ENCODE measurements at regions not wholly inside any gene's neighbourhood (a gene's known extent, or its start where the extent isn't known, plus 50 kb on each side); places are given as distances from the start of the nearest gene placed in this dataset.
A peak's percentile ranks its signal among the peaks of the same experiment; 100 is the strongest.

- H3K4me1 Mint-ChIP-seq (ENCODE audit: low read depth): peaks cover 17% of the 10 kb centered on the region
- H3K9me3 Mint-ChIP-seq (ENCODE audit: insufficient read depth): no peaks in the 10 kb centered on the region
- H3K27ac Mint-ChIP-seq: no peak overlapping the region
- DNase-seq: no peak
- no peaks in the 10 kb centered on the region for H3K36me3 Mint-ChIP-seq (ENCODE audit: low read depth)
- CTCF ChIA-PET: no interaction called here
- no peak overlapping the region for H3K4me3 Mint-ChIP-seq
- no peaks in the 10 kb centered on the region for H3K27me3 Mint-ChIP-seq (ENCODE audit: low read depth)
- ATAC-seq: no peak
- POLR2A ChIA-PET: interaction anchor here (0.5 kb wide), 1 partner anchor 523 kb away, joined by 3 read pairs; no protein-coding TSS in a partner anchor
Measured at GRCh38 chr6:105594821-105595220, 191.9 kb upstream of the PREP start.

GRCh38 chr6:105593805-105594671 is 191.2 kb upstream of the PREP start:
- no peaks in the 10 kb centered on the region for H3K27me3 Mint-ChIP-seq (ENCODE audit: low read depth)
- no peak overlapping the region for H3K27ac Mint-ChIP-seq
- ChIA-PET POLR2A (interaction anchor here (0.5 kb wide), 1 partner anchor 524 kb away, joined by 3 read pairs; no protein-coding TSS in a partner anchor), CTCF (no interaction called here)
- no peak overlapping the region for H3K4me3 Mint-ChIP-seq
- H3K9me3 Mint-ChIP-seq (ENCODE audit: insufficient read depth): no peaks in the 10 kb centered on the region
- no peaks in the 10 kb centered on the region for H3K36me3 Mint-ChIP-seq (ENCODE audit: low read depth)
- H3K4me1 Mint-ChIP-seq (ENCODE audit: low read depth): peaks cover 20% of the 10 kb centered on the region
- DNase-seq (no peak), ATAC-seq (no peak)

DNA sequence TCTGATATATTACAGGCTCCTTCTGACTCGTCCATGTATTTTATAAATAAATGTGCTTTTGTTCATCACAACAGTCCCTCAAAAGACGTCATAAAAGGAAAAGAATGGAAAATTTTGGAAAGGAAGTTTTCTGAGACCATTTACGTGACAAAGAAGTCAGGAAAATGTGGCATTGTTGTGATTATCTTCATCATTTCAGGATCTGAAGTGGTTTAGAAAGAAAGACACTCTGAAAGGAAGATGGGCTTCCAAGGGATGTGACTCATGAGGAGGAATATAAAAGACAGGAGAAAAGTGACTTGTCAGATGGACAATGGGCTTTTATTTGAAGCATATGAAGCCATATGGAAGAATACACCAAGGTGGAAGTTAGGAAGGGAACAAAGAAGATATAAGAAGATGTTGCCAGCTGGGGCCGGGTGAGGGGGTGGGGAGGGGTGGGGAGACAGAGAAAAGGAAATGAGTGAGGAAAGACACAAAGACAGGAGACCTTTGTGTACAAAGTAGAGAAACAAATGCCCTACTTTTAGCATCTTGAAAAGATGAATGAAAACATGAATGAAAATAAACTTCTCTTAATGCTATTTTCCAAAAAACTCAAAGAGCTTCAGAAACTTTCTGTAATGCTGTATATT is 190.3 kb upstream of the PREP start:
- ChIA-PET POLR2A (no interaction called here), CTCF (no interaction called here)
- H3K27me3 Mint-ChIP-seq (ENCODE audit: low read depth): no peaks in the 10 kb centered on the region
- H3K4me1 Mint-ChIP-seq (ENCODE audit: low read depth): peaks cover 29% of the 10 kb centered on the region
- H3K36me3 Mint-ChIP-seq (ENCODE audit: low read depth): no peaks in the 10 kb centered on the region
- peaks cover 5% of the 10 kb centered on the region for H3K9me3 Mint-ChIP-seq (ENCODE audit: insufficient read depth)
- no peak overlapping the region for H3K4me3 Mint-ChIP-seq
- H3K27ac Mint-ChIP-seq: no peak overlapping the region
- ATAC-seq: no peak
- DNase-seq: no peak

GRCh38 chr6:105592329-105592728 is 189.4 kb upstream of the PREP start:
- ChIA-PET CTCF (interaction anchor here (1.2 kb wide), 1 partner anchor 54 kb away, joined by 3 read pairs; no protein-coding TSS in a partner anchor), POLR2A (interaction anchor here (2.0 kb wide), 1 partner anchor 55 kb away, joined by 8 read pairs; no protein-coding TSS in a partner anchor)
- Mint-ChIP-seq H3K4me3 (no peak overlapping the region), H3K27me3 (ENCODE audit: low read depth) (no peaks in the 10 kb centered on the region), H3K27ac (no peak overlapping the region), H3K9me3 (ENCODE audit: insufficient read depth) (peaks cover 5% of the 10 kb centered on the region), H3K4me1 (ENCODE audit: low read depth) (peaks cover 37% of the 10 kb centered on the region), H3K36me3 (ENCODE audit: low read depth) (no peaks in the 10 kb centered on the region)
- ATAC-seq: no peak
- no peak for DNase-seq

GRCh38 chr6:105591053-105591452 is 188.2 kb upstream of the PREP start:
- Mint-ChIP-seq H3K9me3 (ENCODE audit: insufficient read depth) (peaks cover 5% of the 10 kb centered on the region), H3K36me3 (ENCODE audit: low read depth) (no peaks in the 10 kb centered on the region), H3K27ac (no peak overlapping the region), H3K4me3 (no peak overlapping the region), H3K27me3 (ENCODE audit: low read depth) (no peaks in the 10 kb centered on the region), H3K4me1 (ENCODE audit: low read depth) (peaks cover 40% of the 10 kb centered on the region)
- DNase-seq: no peak
- POLR2A ChIA-PET: interaction anchor here (2.0 kb wide), 1 partner anchor 56 kb away, joined by 8 read pairs; no protein-coding TSS in a partner anchor
- CTCF ChIA-PET: interaction anchor here (1.2 kb wide), 1 partner anchor 56 kb away, joined by 3 read pairs; no protein-coding TSS in a partner anchor
- ATAC-seq: peak; percentile 67

- peaks cover 38% of the 10 kb centered on the region for H3K4me1 Mint-ChIP-seq (ENCODE audit: low read depth)
Measured at GRCh38 chr6:105588123-105588710, 185.3 kb upstream of the PREP start.

DNA sequence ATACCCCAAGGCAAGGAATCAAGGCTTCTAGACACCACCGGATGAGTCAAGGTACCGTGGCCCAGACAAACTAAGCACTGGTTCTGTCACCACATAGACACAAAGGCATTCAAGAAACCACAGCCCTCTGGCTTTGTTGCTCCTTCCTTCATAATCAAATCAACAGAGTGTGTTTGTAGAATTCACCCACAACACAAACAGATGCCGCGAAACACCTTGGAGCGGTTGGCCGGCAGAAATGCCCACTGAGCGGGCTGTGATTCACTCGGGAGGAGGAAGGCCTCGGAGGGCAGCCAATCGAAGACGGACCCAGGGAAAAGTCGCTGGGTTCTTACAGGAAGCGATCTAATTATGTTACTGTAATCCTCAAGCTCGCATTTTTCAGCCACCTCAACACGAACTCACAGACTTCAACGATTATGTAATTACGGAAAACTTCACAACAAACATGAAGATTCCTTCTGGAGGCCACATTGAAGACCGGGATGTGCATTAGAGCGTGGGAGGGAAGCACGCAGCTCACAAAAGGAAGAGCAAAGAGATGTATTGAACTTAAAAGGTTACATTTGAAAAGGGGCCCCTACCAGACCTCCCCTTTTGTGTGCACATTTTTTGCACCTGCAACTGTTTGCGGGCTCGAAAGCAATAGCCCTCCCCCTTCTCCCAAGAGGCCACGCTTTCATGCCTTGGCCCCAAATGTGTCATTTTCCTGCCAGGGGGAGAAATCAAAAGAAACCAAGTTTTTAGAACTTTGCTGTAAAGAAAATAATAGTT is 184.7 kb upstream of the PREP start:
- ATAC-seq (peak; percentile 36), DNase-seq (peak; percentile 28)
- H3K27me3 Mint-ChIP-seq (ENCODE audit: low read depth): no peaks in the 10 kb centered on the region
- CTCF ChIA-PET: interaction anchor here (1.0 kb wide), 1 partner anchor 100 kb away, joined by 3 read pairs; no protein-coding TSS in a partner anchor
- H3K27ac Mint-ChIP-seq: peak overlapping the region; percentile 79
- H3K4me3 Mint-ChIP-seq: peak overlapping the region; percentile 42
- peaks cover 34% of the 10 kb centered on the region for H3K4me1 Mint-ChIP-seq (ENCODE audit: low read depth)
- peaks cover 5% of the 10 kb centered on the region for H3K9me3 Mint-ChIP-seq (ENCODE audit: insufficient read depth)
- H3K36me3 Mint-ChIP-seq (ENCODE audit: low read depth): no peaks in the 10 kb centered on the region
- POLR2A ChIA-PET: interaction anchor here (1.1 kb wide), 1 partner anchor 59 kb away, joined by 4 read pairs; no protein-coding TSS in a partner anchor

More at GRCh38 chr6:105588123-105588710, 185.3 kb upstream of the PREP start:
- no peak overlapping the region for H3K27ac Mint-ChIP-seq
- DNase-seq (no peak), ATAC-seq (no peak)
- peaks cover 5% of the 10 kb centered on the region for H3K9me3 Mint-ChIP-seq (ENCODE audit: insufficient read depth)
- no peaks in the 10 kb centered on the region for H3K27me3 Mint-ChIP-seq (ENCODE audit: low read depth)
- POLR2A ChIA-PET: no interaction called here
- no peaks in the 10 kb centered on the region for H3K36me3 Mint-ChIP-seq (ENCODE audit: low read depth)
- no peak overlapping the region for H3K4me3 Mint-ChIP-seq
- CTCF ChIA-PET: no interaction called here

DNA sequence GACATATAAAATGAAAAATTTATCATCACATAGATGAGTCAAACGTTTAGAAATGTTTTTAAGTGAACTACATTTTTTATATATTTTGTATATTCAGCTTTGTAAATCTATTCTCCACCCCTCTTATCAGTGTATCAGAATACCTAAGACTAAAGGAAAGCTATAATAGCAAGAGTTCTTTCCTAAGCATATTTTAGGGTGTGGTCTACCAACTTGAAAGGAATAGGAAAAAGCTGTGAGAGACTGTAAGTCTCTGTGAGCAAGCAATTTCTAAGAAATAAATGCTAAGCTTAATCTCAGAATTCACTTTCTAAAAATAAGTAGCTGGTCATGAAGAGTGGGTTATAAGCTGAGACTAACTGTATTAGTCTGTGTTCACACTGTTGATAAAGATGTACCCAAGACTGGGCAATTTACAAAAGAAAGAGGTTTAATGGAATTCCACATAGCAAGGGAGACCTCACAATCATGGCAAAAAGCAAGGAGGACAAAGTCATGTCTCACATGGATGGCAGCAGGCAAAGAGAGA is 175.4 kb upstream of the PREP start:
- Mint-ChIP-seq H3K9me3 (ENCODE audit: insufficient read depth) (no peaks in the 10 kb centered on the region), H3K4me1 (ENCODE audit: low read depth) (peaks cover 7% of the 10 kb centered on the region), H3K4me3 (no peak overlapping the region), H3K27ac (no peak overlapping the region), H3K36me3 (ENCODE audit: low read depth) (no peaks in the 10 kb centered on the region), H3K27me3 (ENCODE audit: low read depth) (peaks cover 20% of the 10 kb centered on the region)
- CTCF ChIA-PET: no interaction called here
- DNase-seq (no peak), ATAC-seq (no peak)
- POLR2A ChIA-PET: interaction anchor here (0.6 to 0.9 kb wide), 3 partner anchors 43 to 744 kb away, joined by 3 to 5 read pairs (median 3); no protein-coding TSS in a partner anchor

- Mint-ChIP-seq H3K27me3 (ENCODE audit: low read depth) (peaks cover 36% of the 10 kb centered on the region), H3K4me1 (ENCODE audit: low read depth) (peaks cover 5% of the 10 kb centered on the region), H3K9me3 (ENCODE audit: insufficient read depth) (no peaks in the 10 kb centered on the region), H3K27ac (no peak overlapping the region), H3K36me3 (ENCODE audit: low read depth) (no peaks in the 10 kb centered on the region), H3K4me3 (no peak overlapping the region)
- DNase-seq: no peak
- CTCF ChIA-PET: no interaction called here
- no peak for ATAC-seq
- POLR2A ChIA-PET: no interaction called here
Measured at GRCh38 chr6:105573556-105573955, 170.7 kb upstream of the PREP start.

DNA sequence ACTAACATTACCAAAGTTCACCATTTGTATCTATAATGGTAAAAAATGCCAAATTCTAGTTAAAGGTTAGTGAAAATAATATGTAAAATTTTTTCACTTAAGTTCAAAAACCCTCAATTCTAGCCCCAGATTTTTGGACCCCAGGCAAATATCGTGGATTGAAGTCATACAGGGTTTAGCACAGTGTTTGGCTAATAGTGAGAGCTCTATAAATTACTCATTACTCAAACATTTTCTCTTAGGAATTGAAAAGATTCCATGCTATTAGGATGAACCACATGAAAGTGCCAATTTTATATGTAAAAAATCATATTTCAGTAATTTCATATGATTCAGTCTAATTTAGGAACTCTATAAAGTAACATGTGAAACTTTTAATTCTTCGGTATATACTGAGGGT is 170.3 kb upstream of the PREP start:
- H3K4me1 Mint-ChIP-seq (ENCODE audit: low read depth): peaks cover under 1% of the 10 kb centered on the region
- ATAC-seq (no peak), DNase-seq (no peak)
- POLR2A ChIA-PET: no interaction called here
- no peak overlapping the region for H3K27ac Mint-ChIP-seq
- no peaks in the 10 kb centered on the region for H3K9me3 Mint-ChIP-seq (ENCODE audit: insufficient read depth)
- peaks cover 36% of the 10 kb centered on the region for H3K27me3 Mint-ChIP-seq (ENCODE audit: low read depth)
- CTCF ChIA-PET: interaction anchor here (1.0 kb wide), 1 partner anchor 11 kb away, joined by 3 read pairs; no protein-coding TSS in a partner anchor
- no peak overlapping the region for H3K4me3 Mint-ChIP-seq
- H3K36me3 Mint-ChIP-seq (ENCODE audit: low read depth): no peaks in the 10 kb centered on the region

DNA sequence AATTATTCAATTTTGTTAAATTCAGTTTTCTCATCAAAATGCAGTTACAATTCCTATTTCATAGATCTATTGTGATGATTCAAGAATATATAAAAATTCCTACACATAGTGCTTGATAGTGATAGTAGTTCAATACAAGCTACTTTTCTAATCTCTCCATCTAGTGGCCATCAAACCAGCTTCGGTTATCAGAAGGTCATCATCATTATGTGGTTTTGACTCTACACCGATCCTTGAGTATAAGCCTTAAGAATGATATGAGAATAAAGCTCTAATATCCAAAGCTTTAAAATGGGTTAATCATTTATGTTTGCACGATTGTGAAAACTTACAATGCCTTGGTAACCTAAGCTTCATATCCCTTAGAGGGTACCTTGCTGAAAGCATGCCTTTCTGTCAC is 167.5 kb upstream of the PREP start:
- no peak for ATAC-seq
- no peaks in the 10 kb centered on the region for H3K36me3 Mint-ChIP-seq (ENCODE audit: low read depth)

More for the DNA sequence above, 167.5 kb upstream of the PREP start:
- Mint-ChIP-seq H3K27ac (no peak overlapping the region), H3K4me1 (ENCODE audit: low read depth) (no peaks in the 10 kb centered on the region), H3K4me3 (no peak overlapping the region), H3K9me3 (ENCODE audit: insufficient read depth) (no peaks in the 10 kb centered on the region), H3K27me3 (ENCODE audit: low read depth) (peaks cover 33% of the 10 kb centered on the region)
- CTCF ChIA-PET: interaction anchor here (1.0 to 1.1 kb wide), 2 partner anchors 10 to 163 kb away, joined by 3 to 4 read pairs; no protein-coding TSS in a partner anchor
- DNase-seq: no peak
- POLR2A ChIA-PET: interaction anchor here (0.5 kb wide), 1 partner anchor 12 kb away, joined by 3 read pairs; no protein-coding TSS in a partner anchor

Data from activated CD8-positive, alpha-beta T cell treated with anti-CD3 and anti-CD28 coated beads, Interleukin-2, amount 10 ng/mL, durations not matched to agents 7 days and 5 days (primary cell).